OCI-LY3 (cell line): ENCODE measurements at regions not wholly inside any gene's neighbourhood (a gene's known extent, or its start where the extent isn't known, plus 50 kb on each side); places are given as distances from the start of the nearest gene placed in this dataset.

ENCODE experiments used
- H2AFZ ChIP-seq: fragments of 200-600, 300-600 bp; shearing (Covaris generic); 2 replicates; pipeline ENCODE4 v1.6.0; 2014; ENCODE audit warnings: antibody characterized with exemption, low read depth, low read length
- H3K27ac ChIP-seq: fragments of 200-600, 300-600 bp; sonication (generic); 2 replicates; pipeline ENCODE4 v1.5.1; 2014; ENCODE audit warnings: mild to moderate bottlenecking, low read length, moderate library complexity, mixed read lengths
- H3K27me3 ChIP-seq: fragments of 200-600, 300-600 bp; sonication (generic); 2 replicates; pipeline ENCODE4 v1.6.1; 2014; ENCODE audit warnings: low read depth, low read length, mixed read lengths
- H3K36me3 ChIP-seq: fragments of 200-600, 300-600 bp; sonication (generic); replicated peaks from 2 replicates; pipeline ENCODE3; 2014; ENCODE audit warnings: low read depth, low read length, mixed read lengths
- H3K4me1 ChIP-seq: fragments of 300-600, 200-600 bp; sonication (generic); 2 replicates; pipeline ENCODE4 v1.6.1; 2014; ENCODE audit warnings: low read length, mixed read lengths
- H3K4me2 ChIP-seq: fragments of 200-600, 300-600 bp; sonication (generic); 2 replicates; pipeline ENCODE4 v1.6.1; 2014; ENCODE audit warnings: low read length, mixed read lengths
- H3K4me3 ChIP-seq: fragments of 300-600, 200-600 bp; sonication (generic); 2 replicates; pipeline ENCODE4 v1.5.1; 2014; ENCODE audit warnings: antibody characterized with exemption, mild to moderate bottlenecking, low read length, moderate library complexity
- H3K79me2 ChIP-seq: fragments of 300-600, 200-600 bp; shearing (Covaris generic); 2 replicates; pipeline ENCODE4 v1.6.1; 2014; ENCODE audit warnings: mild to moderate bottlenecking, low read length, mixed read lengths
- H3K9ac ChIP-seq: fragments of 300-600, 200-600 bp; shearing (Covaris generic); 2 replicates; pipeline ENCODE4 v1.6.0; 2014; ENCODE audit warnings: mild to moderate bottlenecking, low read length, moderate library complexity
- H3K9me3 ChIP-seq: fragments of 200-600, 300-600 bp; shearing (Covaris generic); 2 replicates; pipeline ENCODE4 v1.6.1; 2014; ENCODE audit warnings: low read length, mixed read lengths; ENCODE audit not compliant: insufficient read depth
- H4K20me1 ChIP-seq: fragments of 200-600, 300-600 bp; sonication (generic); 2 replicates; pipeline ENCODE4 v1.6.1; 2016; ENCODE audit warnings: low read length, mixed read lengths; ENCODE audit not compliant: insufficient read depth
- CTCF ChIP-seq: fragments of 200-600, 300-600 bp; sonication (generic); IDR thresholded peaks from 2 replicates; pipeline ENCODE4 v1.5.1; 2014; ENCODE audit warnings: antibody characterized with exemption, low read length, low read depth
- EZH2phosphoT487 ChIP-seq: fragments of 200-600 bp; shearing (Covaris generic); IDR thresholded peaks from 2 replicates; pipeline ENCODE4 v1.6.1; 2018; ENCODE audit warnings: antibody characterized with exemption, mixed run types, low read depth

GRCh38 chr10:4058514-4059029 lies 273.6 kb upstream of the KLF6 start:
- peaks cover 17% of the 10 kb centered on the region for H3K4me1 ChIP-seq
- TF ChIP-seq CTCF (no peak), EZH2phosphoT487 (no peak)
- H3K4me3 ChIP-seq: no peak overlapping the region
- H2AFZ ChIP-seq: no peak overlapping the region
- no peaks in the 10 kb centered on the region for H3K79me2 ChIP-seq
- no peaks in the 10 kb centered on the region for H4K20me1 ChIP-seq
- H3K27ac ChIP-seq: no peak overlapping the region
- H3K9me3 ChIP-seq: no peaks in the 10 kb centered on the region
- H3K27me3 ChIP-seq: no peaks in the 10 kb centered on the region
- H3K9ac ChIP-seq: no peak overlapping the region
- H3K4me2 ChIP-seq: no peak overlapping the region
- H3K36me3 ChIP-seq: no peaks in the 10 kb centered on the region

GRCh38 chr10:4057725-4058513 lies 272.9 kb upstream of the KLF6 start:
- H3K27me3 ChIP-seq: no peaks in the 10 kb centered on the region
- H3K36me3 ChIP-seq: no peaks in the 10 kb centered on the region
- no peak overlapping the region for H3K9ac ChIP-seq
- H3K9me3 ChIP-seq: no peaks in the 10 kb centered on the region
- H3K79me2 ChIP-seq: no peaks in the 10 kb centered on the region
- TF ChIP-seq EZH2phosphoT487 (no peak), CTCF (no peak)
- H2AFZ ChIP-seq: no peak overlapping the region
- H3K27ac ChIP-seq: no peak overlapping the region
- H4K20me1 ChIP-seq: no peaks in the 10 kb centered on the region
- no peak overlapping the region for H3K4me3 ChIP-seq
- no peak overlapping the region for H3K4me2 ChIP-seq
- H3K4me1 ChIP-seq: peaks cover 17% of the 10 kb centered on the region

- Histone ChIP-seq H3K4me1 (peaks cover 17% of the 10 kb centered on the region), H3K9ac (no peak overlapping the region), H3K4me2 (no peak overlapping the region), H3K9me3 (no peaks in the 10 kb centered on the region), H3K4me3 (no peak overlapping the region), H3K27me3 (no peaks in the 10 kb centered on the region), H3K36me3 (no peaks in the 10 kb centered on the region), H4K20me1 (no peaks in the 10 kb centered on the region), H2AFZ (no peak overlapping the region), H3K27ac (no peak overlapping the region), H3K79me2 (no peaks in the 10 kb centered on the region)
- no peak for TF ChIP-seq CTCF
- no peak for TF ChIP-seq EZH2phosphoT487
Measured at GRCh38 chr10:4057021-4057420, 272.0 kb upstream of the KLF6 start.

- Histone ChIP-seq H3K27me3 (no peaks in the 10 kb centered on the region), H3K79me2 (no peaks in the 10 kb centered on the region), H2AFZ (peak overlapping the region; percentile 46; the same call in 1 of the 2 replicates), H3K4me3 (no peak overlapping the region), H3K4me1 (peaks cover 19% of the 10 kb centered on the region), H3K4me2 (no peak overlapping the region), H4K20me1 (no peaks in the 10 kb centered on the region), H3K9me3 (no peaks in the 10 kb centered on the region), H3K36me3 (no peaks in the 10 kb centered on the region), H3K9ac (no peak overlapping the region), H3K27ac (no peak overlapping the region)
- no peak for TF ChIP-seq EZH2phosphoT487
- no peak for TF ChIP-seq CTCF
Measured at GRCh38 chr10:4054656-4055435, 269.8 kb upstream of the KLF6 start.
